Ovary (tissue), 7 donors: ENCODE measurements at regions not wholly inside any gene's neighbourhood (a gene's known extent, or its start where the extent isn't known, plus 50 kb on each side); places are given as distances from the start of the nearest gene placed in this dataset.

Experiments
- DNase-seq, 5 donors: peaks; one replicate each; pipeline ENCODE4 v3.0.0-alpha.2; 2019 to 2020
- H3K27ac ChIP-seq, 2 donors: fragments of 200-600 bp; one replicate each; pipeline versions ENCODE4 v1.5.1 to v1.8.0; 2019 to 2022
- H3K27me3 ChIP-seq: fragments of 200-600 bp; one replicate; pipeline ENCODE4 v1.8.0; 2022
- H3K36me3 ChIP-seq: fragments of 200-600 bp; sonication (generic); one replicate; pipeline ENCODE4 v1.5.1; 2019
- H3K4me1 ChIP-seq: one replicate; pipeline ENCODE4 v1.8.1; 2013; ENCODE audit warnings: mild to moderate bottlenecking, moderate library complexity; ENCODE audit not compliant: insufficient read depth
- H3K4me3 ChIP-seq: fragments of 200-600 bp; sonication (generic); one replicate; pipeline ENCODE4 v1.5.1; 2017
- H3K9me3 ChIP-seq, 2 donors: fragments of 200-600 bp in 1 of 2; sonication (generic) in 1 of 2; one replicate each; pipeline versions ENCODE4 v1.5.1 to v1.8.1; 2013 to 2019; ENCODE audit warnings: mild to moderate bottlenecking in 1 of 2, moderate library complexity in 1 of 2
- EP300 ChIP-seq: sonication (generic); formaldehyde crosslinking; IDR thresholded peaks from one replicate; pipeline ENCODE4 v1.6.1; 2017; ENCODE audit warnings: antibody characterized with exemption
- POLR2A ChIP-seq: fragments of 450-650 bp; IDR thresholded peaks from one replicate; pipeline ENCODE4 v1.6.1; 2017; ENCODE audit warnings: antibody characterized with exemption, mild to moderate bottlenecking, moderate library complexity
- WGBS, 3 donors: extraction: QIAGEN DNeasy Blood & Tissue Kit in 1 of 3; methylation state at CpG; one replicate each; pipeline versions ENCODE4 v1.1.5 to v1.1.7; 2013 to 2017; 5-methylcytosine and 5-hydroxymethylcytosine counted together
- intact Hi-C, 4 donors: fragments of 100-400 bp; cut with DNase I; formaldehyde crosslinking; loops; one replicate each; pipeline versions ENCODE4 v1.11.0 to v1.15.1; 2022 to 2023
- TF ChIP-seq, protein P1 (sequence below), 3 donors: fragments of 450-650 bp in 2 of 3; fragments of 200-600 bp in 1 of 3; IDR thresholded peaks; one replicate each; pipeline versions ENCODE4 v1.5.1 to v1.8.0; 2016 to 2022; ENCODE audit warnings: antibody characterized with exemption in 3 of 3, mild to moderate bottlenecking in 1 of 3
- donor health status: DM: no; HTN: no; CAD: no; lungs with moderate emphysema.
- donor health status: DM: no; HTN: no; CAD: no.
- donor health status: Bipolar disorder and iron deficiency.
- donor health status: DM: no; HTN: no; CAD: no.
- donor health status: DM: yes; HTN: yes; CAD: no.

GRCh38 chr7:116329686-116330503, 119.6 kb downstream of the TES start:
- 83 to 94% (median 91%) methylated on average over 1 of the region's 1 CpG for WGBS, 3 donors
- no peak overlapping the region for H3K27ac ChIP-seq
- intact Hi-C loops, result no loop called here
- DNase-seq, result no peak
- TF ChIP-seq, protein P1, sequence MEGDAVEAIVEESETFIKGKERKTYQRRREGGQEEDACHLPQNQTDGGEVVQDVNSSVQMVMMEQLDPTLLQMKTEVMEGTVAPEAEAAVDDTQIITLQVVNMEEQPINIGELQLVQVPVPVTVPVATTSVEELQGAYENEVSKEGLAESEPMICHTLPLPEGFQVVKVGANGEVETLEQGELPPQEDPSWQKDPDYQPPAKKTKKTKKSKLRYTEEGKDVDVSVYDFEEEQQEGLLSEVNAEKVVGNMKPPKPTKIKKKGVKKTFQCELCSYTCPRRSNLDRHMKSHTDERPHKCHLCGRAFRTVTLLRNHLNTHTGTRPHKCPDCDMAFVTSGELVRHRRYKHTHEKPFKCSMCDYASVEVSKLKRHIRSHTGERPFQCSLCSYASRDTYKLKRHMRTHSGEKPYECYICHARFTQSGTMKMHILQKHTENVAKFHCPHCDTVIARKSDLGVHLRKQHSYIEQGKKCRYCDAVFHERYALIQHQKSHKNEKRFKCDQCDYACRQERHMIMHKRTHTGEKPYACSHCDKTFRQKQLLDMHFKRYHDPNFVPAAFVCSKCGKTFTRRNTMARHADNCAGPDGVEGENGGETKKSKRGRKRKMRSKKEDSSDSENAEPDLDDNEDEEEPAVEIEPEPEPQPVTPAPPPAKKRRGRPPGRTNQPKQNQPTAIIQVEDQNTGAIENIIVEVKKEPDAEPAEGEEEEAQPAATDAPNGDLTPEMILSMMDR (IDR thresholded peaks at IDR 0.05), result no peak
- TF ChIP-seq EP300, result no peak
- TF ChIP-seq POLR2A, result no peak
- no peaks in the 10 kb centered on the region for H3K9me3 ChIP-seq
- no peaks in the 10 kb centered on the region for H3K36me3 ChIP-seq
- no peaks in the 10 kb centered on the region for H3K27me3 ChIP-seq
- peaks cover 9% of the 10 kb centered on the region for H3K4me1 ChIP-seq
- no peak overlapping the region for H3K4me3 ChIP-seq

GRCh38 chr7:116331020-116331419, 120.7 kb downstream of the TES start:
- Histone ChIP-seq H3K9me3 (no peaks in the 10 kb centered on the region), H3K4me1 (peaks cover 9% of the 10 kb centered on the region), H3K27me3 (no peaks in the 10 kb centered on the region), H3K36me3 (no peaks in the 10 kb centered on the region), H3K4me3 (no peak overlapping the region), H3K27ac (no peak overlapping the region)
- DNase-seq, result no peak
- intact Hi-C loops, result no loop called here
- TF ChIP-seq, protein P1 (IDR thresholded peaks at IDR 0.05), result no peak
- no peak for TF ChIP-seq EP300
- TF ChIP-seq POLR2A, result no peak

GRCh38 chr7:116332766-116333165, 122.4 kb downstream of the TES start:
- TF ChIP-seq EP300, result no peak
- no peak for TF ChIP-seq POLR2A
- Histone ChIP-seq H3K4me1 (peaks cover 9% of the 10 kb centered on the region), H3K4me3 (no peak overlapping the region), H3K9me3 (no peaks in the 10 kb centered on the region), H3K27me3 (no peaks in the 10 kb centered on the region), H3K36me3 (no peaks in the 10 kb centered on the region), H3K27ac (no peak overlapping the region)
- intact Hi-C loops, result no loop called here
- 12 to 20% (median 13%) methylated on average over 3 of the region's 3 CpGs for WGBS, 3 donors
- DNase-seq, result no peak

DNA sequence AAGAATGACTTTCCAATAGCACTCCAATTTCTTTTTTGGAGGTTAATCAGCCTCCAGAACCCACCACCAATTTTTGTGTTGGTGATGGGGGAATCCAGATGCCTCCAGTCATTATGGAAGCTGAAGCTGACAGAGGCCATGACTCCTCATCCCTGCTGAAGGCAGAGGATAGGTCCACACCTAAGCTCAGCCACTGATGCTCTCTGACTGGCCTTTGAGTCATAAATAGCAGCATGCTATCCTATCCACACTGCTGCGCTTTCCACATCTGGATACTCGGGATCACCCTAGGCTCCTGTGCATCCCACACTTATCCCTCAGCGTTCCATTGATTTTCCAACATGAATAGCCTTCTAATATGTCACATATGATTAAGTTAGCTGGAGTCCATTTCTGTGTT, 124.2 kb downstream of the TES start:
- intact Hi-C loops, result no loop called here
- Histone ChIP-seq H3K36me3 (no peaks in the 10 kb centered on the region), H3K27me3 (no peaks in the 10 kb centered on the region), H3K9me3 (no peaks in the 10 kb centered on the region), H3K4me3 (no peak overlapping the region), H3K4me1 (peaks cover 7% of the 10 kb centered on the region), H3K27ac (no peak overlapping the region)
- 95 to 99% (median 98%) methylated on average over 3 of the region's 3 CpGs for WGBS, 3 donors
- TF ChIP-seq POLR2A (no peak), EP300 (no peak)
- TF ChIP-seq, protein P1 (IDR thresholded peaks at IDR 0.05), result no peak
- DNase-seq, result no peak

DNA sequence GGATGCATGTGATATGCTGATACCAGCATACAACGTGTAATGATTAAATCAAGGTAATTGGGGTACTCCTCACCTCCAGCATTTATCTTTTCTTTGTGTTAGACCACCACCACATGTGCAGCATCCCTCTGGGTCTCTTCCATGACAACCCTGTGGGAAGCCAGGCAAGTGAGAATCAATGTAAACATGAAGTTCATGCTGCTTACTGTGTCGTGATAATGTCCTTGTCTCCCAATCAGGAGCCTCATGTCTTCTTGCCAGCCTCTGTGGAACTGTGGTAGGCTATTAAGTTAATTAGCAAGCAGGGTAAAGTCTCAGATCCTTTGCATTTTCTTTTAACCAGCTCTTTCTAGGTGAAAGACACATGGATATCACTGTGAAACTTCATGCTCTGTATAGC, 126.7 kb downstream of the TES start:
- no peak overlapping the region for H3K27ac ChIP-seq
- H3K36me3 ChIP-seq, result no peaks in the 10 kb centered on the region
- intact Hi-C loops, result no loop called here
- no peak for DNase-seq
- no peak overlapping the region for H3K4me3 ChIP-seq
- no peaks in the 10 kb centered on the region for H3K9me3 ChIP-seq
- TF ChIP-seq POLR2A (no peak), EP300 (no peak)
- TF ChIP-seq, protein P1 (IDR thresholded peaks at IDR 0.05), result no peak
- peaks cover 4% of the 10 kb centered on the region for H3K4me1 ChIP-seq
- no peaks in the 10 kb centered on the region for H3K27me3 ChIP-seq
- 59 to 94% (median 76%) methylated on average over 2 of the region's 2 CpGs for WGBS, 3 donors
